NCI-H345 treated with DMSO at 0.1 percent for 48 hours (cell line): ENCODE measurements at regions not wholly inside any gene's neighbourhood (a gene's known extent, or its start where the extent isn't known, plus 50 kb on each side); places are given as distances from the start of the nearest gene placed in this dataset.
A peak's percentile ranks its signal among the peaks of the same experiment; 100 is the strongest.

Source experiments
- DNase-seq: peaks from one replicate; lab custom pipeline; 2025; ENCODE audit not compliant: unreplicated experiment; lab: John Stamatoyannopoulos, UW

GRCh38 chr17:5817475-5818395 is 233.4 kb upstream of the NLRP1 start:
- DNase-seq = no peak

DNA sequence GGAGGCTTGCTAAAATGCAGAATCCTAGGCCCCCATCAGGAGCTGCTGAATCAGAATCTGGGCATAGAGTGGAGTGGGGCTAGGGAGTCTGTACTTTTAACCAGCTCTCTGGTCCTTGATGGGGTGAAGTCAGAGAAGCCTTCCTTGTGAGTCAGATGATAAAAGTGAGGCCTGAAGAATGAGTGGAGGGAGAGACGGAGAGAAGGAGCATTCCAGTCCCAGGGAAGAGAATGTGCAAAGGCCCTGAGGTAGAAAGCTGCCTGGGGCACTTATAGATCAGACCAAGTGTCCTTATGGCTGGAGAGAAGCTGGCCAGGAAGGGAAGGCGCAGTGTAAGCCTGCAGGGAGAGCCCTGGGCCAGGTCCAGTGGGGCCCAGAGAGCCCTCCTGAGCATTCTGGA is 235.1 kb upstream of the NLRP1 start:
- no peak for DNase-seq

- DNase-seq = no peak
These were observed 235.8 kb upstream of the NLRP1 start for GRCh38 chr17:5819921-5820685.

- no peak for DNase-seq
These were observed 236.6 kb upstream of the NLRP1 start for GRCh38 chr17:5820721-5821456.

GRCh38 chr17:5821803-5822202 is 237.5 kb upstream of the NLRP1 start:
- DNase-seq = no peak

DNA sequence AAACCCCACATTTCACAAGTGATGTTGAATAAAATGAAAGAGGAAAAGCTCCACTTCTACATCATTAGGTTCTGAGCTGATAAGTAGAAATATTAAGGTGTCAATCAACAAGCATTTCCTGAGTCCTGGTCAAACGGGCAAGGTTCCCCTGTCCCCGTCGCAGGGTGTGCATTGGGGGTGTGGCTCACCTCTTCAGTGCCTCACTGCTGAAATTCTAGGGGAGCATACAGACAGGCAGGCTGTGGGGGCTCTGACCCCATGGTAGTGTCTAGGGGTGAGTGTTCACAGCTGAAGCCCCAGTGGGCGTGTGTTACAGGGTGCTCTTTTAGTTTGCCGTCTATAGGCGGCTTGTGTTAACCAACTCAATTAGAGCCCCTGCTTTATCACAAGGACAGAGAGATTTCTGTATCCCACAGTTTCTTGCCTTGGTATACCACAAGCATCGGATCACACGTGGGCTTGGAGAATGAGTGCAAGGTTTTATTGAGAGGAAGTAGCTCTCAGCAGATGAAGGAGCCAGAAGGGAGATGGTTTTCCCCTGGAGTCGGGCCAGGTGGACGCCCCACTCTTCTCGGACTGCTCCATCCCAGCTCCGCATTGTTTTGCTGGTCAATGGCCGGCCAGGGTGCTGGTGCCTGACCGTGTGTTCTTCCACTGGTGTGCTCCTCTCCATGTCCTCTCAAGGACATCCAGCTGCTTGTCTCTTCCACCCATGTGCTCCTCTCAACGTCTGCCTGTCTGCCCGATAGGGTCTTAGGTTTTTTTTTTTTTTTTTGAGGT is 238.2 kb upstream of the NLRP1 start:
- DNase-seq = no peak

GRCh38 chr17:5823219-5823618 is 238.9 kb upstream of the NLRP1 start:
- DNase-seq = no peak

- DNase-seq = no peak
These were observed 241.5 kb upstream of the NLRP1 start for GRCh38 chr17:5825717-5826330.

GRCh38 chr17:5826384-5826783 is 242.1 kb upstream of the NLRP1 start:
- DNase-seq = no peak

DNA sequence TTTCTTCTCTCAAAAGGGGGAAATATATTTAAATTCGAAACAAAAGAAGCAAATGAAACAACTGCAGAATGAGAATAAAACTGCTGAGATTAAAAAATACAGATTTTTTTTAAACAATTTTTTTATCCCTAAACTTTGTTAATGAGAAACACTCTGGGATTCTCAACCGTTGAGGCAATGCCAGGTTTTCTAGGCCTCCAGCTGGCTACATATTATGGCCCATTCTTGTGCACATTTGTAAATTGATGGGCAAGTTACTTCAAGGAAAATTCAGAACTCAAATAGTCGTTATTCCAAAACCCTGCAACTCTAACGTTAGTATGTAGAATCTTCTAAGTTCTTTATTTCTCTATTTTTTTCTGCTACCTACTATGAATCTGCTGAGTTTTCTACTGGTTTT is 239.3 kb upstream of the WSCD1 start:
- no peak for DNase-seq

- DNase-seq = peak; percentile 14
These were observed 237.3 kb upstream of the WSCD1 start for GRCh38 chr17:5832886-5833285.

DNA sequence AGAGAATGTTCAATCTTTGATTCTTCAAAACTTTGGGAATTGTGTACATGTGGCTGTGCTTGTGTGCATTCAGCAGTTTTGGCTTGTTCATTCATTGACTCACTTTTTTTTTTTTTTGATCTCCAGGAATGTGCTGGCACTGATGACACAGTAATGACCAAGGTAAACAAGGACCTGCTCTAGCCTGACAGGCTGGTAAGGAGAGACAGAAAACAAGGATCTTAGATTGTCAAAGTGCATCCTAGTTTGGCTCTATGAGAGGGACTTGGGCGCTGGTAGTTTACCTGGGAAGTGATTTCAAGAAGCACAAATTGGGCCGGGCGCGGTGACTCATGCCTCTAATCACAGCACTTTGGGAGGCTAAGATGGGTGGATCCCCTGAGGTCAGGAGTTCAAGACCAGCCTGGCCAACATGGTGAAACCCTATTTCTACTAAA is 233.1 kb upstream of the WSCD1 start:
- no peak for DNase-seq

DNA sequence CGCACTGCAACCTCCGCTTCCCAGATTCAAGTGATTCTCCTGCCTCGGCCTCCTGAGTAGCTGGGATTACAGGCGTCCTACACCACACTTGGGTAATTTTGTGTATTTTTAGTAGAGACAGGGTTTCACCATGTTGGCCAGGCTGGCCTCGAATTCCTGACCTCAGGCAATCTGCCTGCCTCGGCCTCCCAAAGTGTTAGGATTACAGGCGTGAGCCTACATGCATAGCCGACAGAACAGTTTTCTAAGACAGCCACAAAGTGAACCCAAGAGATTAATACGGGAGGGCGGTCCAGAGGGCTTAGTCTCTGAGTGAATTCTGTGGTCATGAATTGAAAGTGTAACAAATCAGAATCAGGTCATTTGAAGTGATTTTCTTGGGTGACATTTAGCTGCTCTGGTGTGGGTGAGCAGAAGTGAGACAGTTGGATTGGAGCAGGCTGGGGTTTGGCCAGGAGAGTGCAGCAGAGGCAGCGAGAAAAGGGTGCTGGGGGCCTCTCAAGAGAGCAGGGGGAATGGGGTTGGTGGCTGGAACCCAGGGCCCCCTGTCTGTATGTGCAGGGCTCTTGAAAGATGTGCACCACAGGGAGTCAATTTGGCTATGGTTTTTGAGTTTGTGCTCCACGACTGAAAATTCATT is 231.4 kb upstream of the WSCD1 start:
- no peak for DNase-seq

DNA sequence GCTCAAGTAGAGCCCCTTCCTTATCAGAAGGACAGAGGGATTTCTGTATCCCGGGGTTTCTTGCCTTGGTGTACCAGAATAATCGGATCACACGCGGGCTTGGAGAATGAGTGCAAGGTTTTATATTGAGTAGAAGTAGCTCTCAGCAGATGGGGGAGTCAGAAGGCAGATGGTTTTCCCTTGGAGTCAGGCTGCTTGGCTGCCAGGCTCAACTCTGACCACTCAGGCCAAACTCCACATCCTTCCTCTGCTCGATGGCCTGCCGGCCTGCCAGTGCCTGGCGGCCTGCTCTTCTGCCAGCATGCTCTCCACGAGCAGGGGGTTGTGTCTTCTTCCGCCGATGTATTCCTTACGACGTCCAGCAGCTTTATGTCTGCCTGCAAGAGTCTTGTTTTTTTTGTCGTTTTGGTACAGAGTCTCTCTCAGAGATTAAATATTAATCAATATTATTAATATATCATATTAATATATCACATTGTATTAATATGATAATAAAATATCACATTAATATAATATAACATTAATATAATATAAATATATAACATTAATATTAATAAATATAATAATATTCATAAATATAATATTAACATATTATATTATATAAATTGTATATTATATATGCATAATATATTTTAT is 229.2 kb upstream of the WSCD1 start:
- DNase-seq = no peak

- no peak for DNase-seq
These were observed 228.3 kb upstream of the WSCD1 start for GRCh38 chr17:5841862-5842261.

DNA sequence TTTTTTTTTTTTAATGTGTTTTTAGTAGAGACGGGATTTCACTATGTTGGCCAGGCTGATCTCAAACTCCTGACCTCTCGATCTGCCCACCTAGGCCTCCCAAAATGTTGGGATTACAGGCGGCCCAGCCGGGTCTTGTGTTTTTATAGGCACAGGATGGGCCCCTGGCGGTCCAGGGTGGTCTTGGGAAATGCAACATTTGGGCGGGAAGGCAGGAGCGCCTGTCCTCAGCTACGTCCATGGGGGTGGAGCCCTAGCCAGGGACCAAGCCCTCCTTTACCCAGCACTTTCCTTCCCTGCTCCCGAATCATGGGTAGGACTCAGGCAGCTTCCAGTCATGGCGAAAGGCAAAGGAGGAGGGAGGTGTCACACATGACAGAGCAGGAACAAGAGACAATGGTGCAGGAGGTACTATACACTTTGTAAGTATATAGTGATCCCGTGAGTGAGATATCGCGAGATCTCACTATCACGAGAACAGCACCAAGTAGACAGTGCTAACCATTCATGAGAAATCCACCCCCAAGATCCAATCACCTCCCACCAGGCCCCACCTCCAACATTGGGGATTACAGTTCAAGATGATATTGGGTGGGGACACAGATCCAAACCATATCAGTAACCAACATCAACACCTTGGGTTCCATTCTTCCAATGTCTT is 226.7 kb upstream of the WSCD1 start:
- no peak for DNase-seq

GRCh38 chr17:5846001-5846400 is 224.2 kb upstream of the WSCD1 start:
- peak; percentile 59 for DNase-seq

DNA sequence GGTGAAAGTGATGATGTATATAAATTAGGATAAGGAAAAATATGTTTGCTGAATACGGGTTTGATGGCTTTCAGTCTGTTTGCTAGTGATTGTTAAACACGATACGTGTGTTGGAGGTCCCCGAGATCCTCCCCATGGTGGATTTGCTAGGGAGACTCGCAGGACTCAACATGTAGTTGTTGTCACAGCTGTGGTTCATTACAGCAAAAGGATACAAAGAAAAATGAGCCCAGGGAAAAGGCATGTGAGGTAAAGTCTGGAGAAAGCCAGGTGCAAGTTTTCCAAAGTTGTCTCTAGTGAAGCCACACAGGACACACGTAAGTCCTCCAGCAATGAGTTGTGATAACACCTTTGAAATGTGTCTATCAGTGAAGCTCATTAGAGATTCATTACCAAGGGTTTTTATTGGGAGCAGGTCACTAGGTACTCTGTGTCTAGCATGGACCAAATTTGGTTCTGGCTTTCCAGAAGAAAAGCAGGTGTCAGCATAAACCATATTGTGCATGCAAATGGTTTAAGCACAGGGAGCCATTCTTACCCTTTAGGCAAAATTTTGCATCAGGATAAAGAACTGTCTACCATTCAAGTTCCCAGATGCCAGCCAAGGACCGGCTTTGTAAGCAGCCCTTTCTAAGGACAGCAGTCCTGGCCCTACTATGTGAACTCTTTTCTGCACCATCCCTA is 215.2 kb upstream of the WSCD1 start:
- no peak for DNase-seq
